IMR-90 (cell line): ENCODE measurements at regions not wholly inside any gene's neighbourhood (a gene's known extent, or its start where the extent isn't known, plus 50 kb on each side); places are given as distances from the start of the nearest gene placed in this dataset.

ENCODE experiments used
- ATAC-seq: fragments of 200-7000 bp; cut with Tn5 transposase; 2 replicates; pipeline ENCODE4 v1.9.1; 2020; ENCODE audit warnings: low read depth, mild to moderate bottlenecking, moderate library complexity
- BruUV-seq: library from RNA; stranded (reverse); fragments of 400-500 nt; replicated peaks from 2 replicates; lab custom pipeline; 2021; lab: Mats Ljungman, UMichigan
- CTCF ChIA-PET: fragments of 300-600 bp; formaldehyde crosslinking; extraction: SDS; loops from one replicate; lab custom pipeline; 2021; ENCODE audit warnings: antibody characterized with exemption; lab: Yijun Ruan, JAX
- POLR2A ChIA-PET: fragments of 300-600 bp; sonication (Branson Sonifier 250); formaldehyde crosslinking; loops from one replicate; lab custom pipeline; 2022; ENCODE audit warnings: antibody characterized with exemption; ENCODE audit not compliant: unreplicated experiment; lab: Charles Lee
- DNase-seq: peaks from one replicate; pipeline ENCODE4 v3.0.0; 2013
- H2AFZ ChIP-seq: replicated peaks from 2 replicates; pipeline ENCODE3; 2013; ENCODE audit warnings: low read length, mild to moderate bottlenecking; ENCODE audit not compliant: poor library complexity
- H2AK5ac ChIP-seq: 2 replicates; pipeline ENCODE4 v1.6.1; 2013; ENCODE audit warnings: low read depth, low read length, inconsistent platforms
- H2AK9ac ChIP-seq: replicated peaks from 2 replicates; pipeline ENCODE3; 2013; ENCODE audit warnings: mild to moderate bottlenecking, low read depth, low read length, moderate library complexity; ENCODE audit not compliant: poor library complexity
- H2BK120ac ChIP-seq: 2 replicates; pipeline ENCODE4 v1.6.1; 2013; ENCODE audit warnings: low read depth, low read length, inconsistent platforms
- H2BK15ac ChIP-seq: 3 replicates; pipeline ENCODE4 v1.6.1; 2013; ENCODE audit warnings: low read depth, low read length, inconsistent platforms
- H2BK20ac ChIP-seq: 2 replicates; pipeline ENCODE4 v1.6.1; 2013; ENCODE audit warnings: low read depth, mild to moderate bottlenecking, inconsistent platforms, low read length, moderate library complexity
- H2BK5ac ChIP-seq: 2 replicates; pipeline ENCODE4 v1.6.1; 2013; ENCODE audit warnings: mild to moderate bottlenecking, low read depth, low read length, inconsistent platforms; ENCODE audit not compliant: poor library complexity, severe bottlenecking
- H3K14ac ChIP-seq: replicated peaks from 2 replicates; pipeline ENCODE4 v1.6.1; 2013; ENCODE audit warnings: low read depth, low read length, inconsistent platforms
- H3K18ac ChIP-seq: 2 replicates; pipeline ENCODE4 v1.6.1; 2013; ENCODE audit warnings: low read depth, low read length, control low read depth
- H3K23ac ChIP-seq: 2 replicates; pipeline ENCODE4 v1.6.1; 2013; ENCODE audit warnings: low read depth, low read length, inconsistent platforms
- H3K27ac ChIP-seq: 2 replicates; pipeline ENCODE4 v1.5.1; 2013; ENCODE audit warnings: mild to moderate bottlenecking, control low read depth, low read length; ENCODE audit not compliant: insufficient read depth
- H3K27me3 ChIP-seq: 2 replicates; pipeline ENCODE4 v1.6.1; 2013; ENCODE audit warnings: low read length; ENCODE audit not compliant: control insufficient read depth, insufficient read depth
- H3K36me3 ChIP-seq: 2 replicates; pipeline ENCODE4 v1.6.1; 2013; ENCODE audit warnings: low read length, mixed read lengths; ENCODE audit not compliant: control insufficient read depth, insufficient read depth
- H3K4ac ChIP-seq: 2 replicates; pipeline ENCODE4 v1.6.1; 2013; ENCODE audit warnings: low read depth, low read length, inconsistent platforms
- H3K4me1 ChIP-seq: 2 replicates; pipeline ENCODE4 v1.6.1; 2013; ENCODE audit warnings: low read length, mixed read lengths; ENCODE audit not compliant: control insufficient read depth, insufficient read depth
- H3K4me2 ChIP-seq: 2 replicates; pipeline ENCODE4 v1.6.1; 2013; ENCODE audit warnings: low read depth, mild to moderate bottlenecking, control low read depth, low read length, moderate library complexity
- H3K4me3 ChIP-seq: 2 replicates; pipeline ENCODE4 v1.5.1; 2013; ENCODE audit warnings: low read depth, mild to moderate bottlenecking, control low read depth, low read length, moderate library complexity; ENCODE audit not compliant: insufficient read depth
- H3K56ac ChIP-seq: 2 replicates; pipeline ENCODE4 v1.6.1; 2013; ENCODE audit warnings: low read length, inconsistent platforms; ENCODE audit not compliant: insufficient read depth; ENCODE audit errors: extremely low read depth
- H3K79me1 ChIP-seq, 2 experiments: 2 replicates each; pipeline ENCODE4 v1.6.1; 2013; ENCODE audit warnings: low read length in 2 of 2, inconsistent platforms in 1 of 2, low read depth in 1 of 2
- H3K9ac ChIP-seq: 2 replicates; pipeline ENCODE4 v1.6.1; 2013; ENCODE audit warnings: low read depth, low read length, control low read depth
- H3K9me1 ChIP-seq: 2 replicates; pipeline ENCODE4 v1.6.1; 2013; ENCODE audit warnings: low read length, inconsistent platforms; ENCODE audit not compliant: insufficient read depth
- H3K9me3 ChIP-seq: 2 replicates; pipeline ENCODE4 v1.6.1; 2013; ENCODE audit warnings: low read length; ENCODE audit not compliant: control insufficient read depth, insufficient read depth
- H4K20me1 ChIP-seq: 2 replicates; pipeline ENCODE4 v1.6.1; 2013; ENCODE audit warnings: low read length, inconsistent platforms; ENCODE audit not compliant: insufficient read depth
- H4K5ac ChIP-seq: 2 replicates; pipeline ENCODE4 v1.6.1; 2013; ENCODE audit warnings: mild to moderate bottlenecking, low read depth, low read length, control low read depth
- H4K8ac ChIP-seq, 2 experiments: 2 replicates each; pipeline ENCODE4 v1.6.1; 2013; ENCODE audit warnings: low read depth in 2 of 2, low read length in 2 of 2, control low read depth in 1 of 2, inconsistent platforms in 1 of 2
- H4K91ac ChIP-seq: 2 replicates; pipeline ENCODE4 v1.6.1; 2013; ENCODE audit warnings: low read depth, low read length, inconsistent platforms; ENCODE audit not compliant: insufficient read depth
- BHLHE40 ChIP-seq: fragments of 150-350 bp; IDR thresholded peaks from 2 replicates; pipeline ENCODE4 v1.6.1; 2016; ENCODE audit warnings: mild to moderate bottlenecking, low read depth, low read length
- CEBPB ChIP-seq: IDR thresholded peaks from 2 replicates; pipeline ENCODE4 v1.6.1; 2012; ENCODE audit warnings: low read depth, low read length, improper control_type of control experiment
- CHD1 ChIP-seq: IDR thresholded peaks from 2 replicates; pipeline ENCODE4 v1.6.1; 2012; ENCODE audit warnings: low read depth, low read length, improper control_type of control experiment
- CTCF ChIP-seq: conservative IDR thresholded peaks from 2 replicates; pipeline ENCODE4 v1.5.1; 2012; ENCODE audit warnings: mild to moderate bottlenecking, low read depth, low read length, improper control_type of control experiment
- ELK1 ChIP-seq: fragments of 150-350 bp; IDR thresholded peaks from 2 replicates; pipeline ENCODE4 v1.6.1; 2016; ENCODE audit warnings: low read depth, mild to moderate bottlenecking, low read length, moderate library complexity, borderline replicate concordance
- FOS ChIP-seq: fragments of 150-350 bp; IDR thresholded peaks from 2 replicates; pipeline ENCODE4 v1.6.1; 2016; ENCODE audit warnings: low read depth, low read length
- MAFK ChIP-seq: IDR thresholded peaks from 2 replicates; pipeline ENCODE4 v1.6.1; 2012; ENCODE audit warnings: low read depth, low read length, improper control_type of control experiment
- MAZ ChIP-seq: IDR thresholded peaks from 2 replicates; pipeline ENCODE4 v1.6.1; 2012; ENCODE audit warnings: low read depth, mild to moderate bottlenecking, low read length, improper control_type of control experiment, moderate library complexity, borderline replicate concordance
- MXI1 ChIP-seq: IDR thresholded peaks from 2 replicates; pipeline ENCODE4 v1.6.1; 2012; ENCODE audit warnings: low read depth, mild to moderate bottlenecking, low read length, moderate library complexity, borderline replicate concordance
- NFE2L2 ChIP-seq: fragments of 150-350 bp; IDR thresholded peaks from 2 replicates; pipeline ENCODE4 v1.6.1; 2016; ENCODE audit warnings: low read depth, mild to moderate bottlenecking, low read length
- POLR2A ChIP-seq: IDR thresholded peaks from 2 replicates; pipeline ENCODE4 v1.6.1; 2012; ENCODE audit warnings: mild to moderate bottlenecking, low read depth, low read length
- RAD21 ChIP-seq: IDR thresholded peaks from 2 replicates; pipeline ENCODE4 v1.6.1; 2012; ENCODE audit warnings: low read length, improper control_type of control experiment
- RCOR1 ChIP-seq: IDR thresholded peaks from 2 replicates; pipeline ENCODE4 v1.6.1; 2012; ENCODE audit warnings: mild to moderate bottlenecking, low read length, improper control_type of control experiment; ENCODE audit not compliant: insufficient replicate concordance
- RFX5 ChIP-seq: IDR thresholded peaks from 2 replicates; pipeline ENCODE4 v1.8.0; 2012; ENCODE audit warnings: low read depth, mild to moderate bottlenecking, low read length, moderate library complexity
- SMC3 ChIP-seq: fragments of 150-350 bp; IDR thresholded peaks from 2 replicates; pipeline ENCODE4 v1.6.1; 2016; ENCODE audit warnings: low read depth, mild to moderate bottlenecking, antibody characterized with exemption, low read length, moderate library complexity
- USF2 ChIP-seq: fragments of 150-350 bp; IDR thresholded peaks from 2 replicates; pipeline ENCODE4 v1.6.1; 2017; ENCODE audit warnings: mild to moderate bottlenecking, antibody characterized with exemption, low read length, low read depth
- WGBS, 2 experiments: methylation state at CpG; one replicate each; pipeline versions ENCODE4 v1.1.5 to v1.1.7; 2013; ENCODE audit warnings: missing lambda C conversion rate in 2 of 2; ENCODE audit not compliant: insufficient read length in 1 of 2; ENCODE audit errors: extremely low coverage in 2 of 2; 5-methylcytosine and 5-hydroxymethylcytosine counted together
- dilution Hi-C: fragments of 300-500 bp; cut with HindIII; formaldehyde crosslinking; loops from one replicate; pipeline ENCODE4 v1.14.3; 2018; ENCODE audit warnings: low sequenced_read_pairs; ENCODE audit not compliant: unreplicated experiment
- in situ Hi-C: fragments of 300-500 bp; cut with MboI; formaldehyde crosslinking; loops from 3 replicates; pipeline ENCODE4 v1.14.3; 2019; ENCODE audit warnings: low sequenced_read_pairs, inconsistent platforms, mixed read lengths
- intact Hi-C: fragments of 100-400 bp; cut with micrococcal nuclease; formaldehyde crosslinking; loops from 2 replicates; pipeline ENCODE4 v1.10.0; 2022

- Histone ChIP-seq H3K4me2 (no peak overlapping the region), H2AFZ (no peak overlapping the region), H4K8ac (no peak overlapping the region), H3K36me3 (no peaks in the 10 kb centered on the region), H2BK20ac (no peak overlapping the region), H3K4me3 (no peak overlapping the region), H2AK9ac (no peak overlapping the region), H3K4ac (no peak overlapping the region), H2BK5ac (no peak overlapping the region), H2BK120ac (no peak overlapping the region), H4K91ac (no peak overlapping the region), H3K9me3 (no peaks in the 10 kb centered on the region), H3K9me1 (no peaks in the 10 kb centered on the region), H3K14ac (no peak overlapping the region), H3K4me1 (no peaks in the 10 kb centered on the region), H3K9ac (no peak overlapping the region), H4K20me1 (no peaks in the 10 kb centered on the region), H3K79me1 (no peaks in the 10 kb centered on the region), H3K56ac (no peak overlapping the region), H3K27me3 (peaks cover 6% of the 10 kb centered on the region), H3K27ac (no peak overlapping the region), H3K23ac (no peak overlapping the region), H4K5ac (no peak overlapping the region), H3K18ac (no peak overlapping the region), H2BK15ac (no peak overlapping the region), H2AK5ac (no peak overlapping the region)
- intact Hi-C loops, result no loop called here
- BruUV-seq, result no TSS peak
- no peak for TF ChIP-seq FOS
- no peak for TF ChIP-seq BHLHE40
- no peak for TF ChIP-seq SMC3
- TF ChIP-seq MAFK, result no peak
- no peak for TF ChIP-seq RCOR1
- no peak for TF ChIP-seq CTCF
- no peak for TF ChIP-seq USF2
- no peak for TF ChIP-seq NFE2L2
- no peak for TF ChIP-seq RFX5
- TF ChIP-seq MXI1, result no peak
- TF ChIP-seq ELK1, result no peak
- no peak for TF ChIP-seq CHD1
- no peak for TF ChIP-seq RAD21
- TF ChIP-seq CEBPB, result no peak
- TF ChIP-seq MAZ, result no peak
- TF ChIP-seq POLR2A, result no peak
- ATAC-seq (no peak), DNase-seq (no peak)
- in situ Hi-C loops, result no loop called here
- dilution Hi-C loops, result no loop called here
- WGBS, 2 experiments, result no CpG with 5 or more reads among the region's 1 CpG
- CTCF ChIA-PET, result no interaction called here
- POLR2A ChIA-PET, result no interaction called here
These were observed 326.9 kb downstream of the UBE3D start for GRCh38 chr6:82738773-82739172.
